ENCODE measurements at regions not wholly inside any gene's neighbourhood (a gene's known extent, or its start where the extent isn't known, plus 50 kb on each side); places are given as distances from the start of the nearest gene placed in this dataset.

- H3K36me3 ChIP-seq: no peaks in the 10 kb centered on the region
- no peak for DNase-seq
Measured at GRCh38 chr15:37165395-37165794, 65.0 kb upstream of the MEIS2 start.

GRCh38 chr15:37166402-37166801 lies 66.1 kb upstream of the MEIS2 start:
- H3K9ac ChIP-seq (ENCODE audit: low read depth in 2 of 2, low read length in 2 of 2): no peak overlapping the region
- H3K27me3 ChIP-seq: no peaks in the 10 kb centered on the region
- H3K4me1 ChIP-seq: no peaks in the 10 kb centered on the region
- no peak for TF ChIP-seq CTCF (IDR thresholded peaks at IDR 0.05)
- no peak for DNase-seq
- no peak overlapping the region for H3K4me3 ChIP-seq
- no peaks in the 10 kb centered on the region for H3K9me3 ChIP-seq
- H3K36me3 ChIP-seq: no peaks in the 10 kb centered on the region
- intact Hi-C loops (cut with DNase I): no loop called here
- no peak overlapping the region for H3K27ac ChIP-seq

More at GRCh38 chr15:37165395-37165794, 65.0 kb upstream of the MEIS2 start:
- Histone ChIP-seq H3K27ac (no peak overlapping the region), H3K4me3 (no peak overlapping the region), H3K9ac (ENCODE audit: low read depth in 2 of 2, low read length in 2 of 2) (no peak overlapping the region), H3K27me3 (no peaks in the 10 kb centered on the region), H3K4me1 (no peaks in the 10 kb centered on the region), H3K9me3 (no peaks in the 10 kb centered on the region)
- intact Hi-C loops (cut with DNase I): no loop called here
- TF ChIP-seq CTCF (IDR thresholded peaks at IDR 0.05): no peak

- no peaks in the 10 kb centered on the region for H3K4me1 ChIP-seq
- no peak overlapping the region for H3K9ac ChIP-seq (ENCODE audit: low read depth in 2 of 2, low read length in 2 of 2)
- H3K27me3 ChIP-seq: no peaks in the 10 kb centered on the region
- H3K4me3 ChIP-seq: no peak overlapping the region
- TF ChIP-seq CTCF (IDR thresholded peaks at IDR 0.05): no peak
- H3K27ac ChIP-seq: no peak overlapping the region
- H3K36me3 ChIP-seq: no peaks in the 10 kb centered on the region
- DNase-seq: no peak
- no peaks in the 10 kb centered on the region for H3K9me3 ChIP-seq
- intact Hi-C loops (cut with DNase I): no loop called here
Measured at GRCh38 chr15:37181339-37181738, 81.0 kb upstream of the MEIS2 start.

GRCh38 chr15:37199545-37199944 lies 99.2 kb upstream of the MEIS2 start:
- Histone ChIP-seq H3K4me1 (no peaks in the 10 kb centered on the region), H3K27ac (no peak overlapping the region), H3K36me3 (no peaks in the 10 kb centered on the region), H3K9ac (ENCODE audit: low read depth in 2 of 2, low read length in 2 of 2) (no peak overlapping the region), H3K4me3 (no peak overlapping the region), H3K9me3 (no peaks in the 10 kb centered on the region), H3K27me3 (no peaks in the 10 kb centered on the region)
- intact Hi-C loops (cut with DNase I): no loop called here
- no peak for TF ChIP-seq CTCF (IDR thresholded peaks at IDR 0.05)
- DNase-seq: no peak

- no peak overlapping the region for H3K27ac ChIP-seq
- H3K4me3 ChIP-seq: no peak overlapping the region
- no peak for TF ChIP-seq CTCF (IDR thresholded peaks at IDR 0.05)
- no peak for DNase-seq
- H3K27me3 ChIP-seq: no peaks in the 10 kb centered on the region
- H3K36me3 ChIP-seq: no peaks in the 10 kb centered on the region
- no peaks in the 10 kb centered on the region for H3K9me3 ChIP-seq
- H3K4me1 ChIP-seq: no peaks in the 10 kb centered on the region
- intact Hi-C loops (cut with DNase I): no loop called here
- H3K9ac ChIP-seq (ENCODE audit: low read depth in 2 of 2, low read length in 2 of 2): no peak overlapping the region
Measured at GRCh38 chr15:37203050-37203449, 102.7 kb upstream of the MEIS2 start.

GRCh38 chr15:37204692-37205091 lies 104.3 kb upstream of the MEIS2 start:
- no peaks in the 10 kb centered on the region for H3K36me3 ChIP-seq
- no peak overlapping the region for H3K9ac ChIP-seq (ENCODE audit: low read depth in 2 of 2, low read length in 2 of 2)
- no peak overlapping the region for H3K27ac ChIP-seq
- DNase-seq: no peak
- no peak for TF ChIP-seq CTCF (IDR thresholded peaks at IDR 0.05)
- no peaks in the 10 kb centered on the region for H3K4me1 ChIP-seq
- intact Hi-C loops (cut with DNase I): no loop called here
- no peaks in the 10 kb centered on the region for H3K9me3 ChIP-seq
- H3K4me3 ChIP-seq: no peak overlapping the region
- H3K27me3 ChIP-seq: no peaks in the 10 kb centered on the region
